Activated T-helper 2 cell treated with anti-CD3 and anti-CD28 coated beads, Interferon-gamma antibody, Interleukin-2, Interleukin-4, amounts not matched to agents 10 μg/mL and 5 μg/mL and 100 μg/mL, durations not matched to agents 14 hours and 24 hours and 36 hours (primary cell): ENCODE measurements at regions not wholly inside any gene's neighbourhood (a gene's known extent, or its start where the extent isn't known, plus 50 kb on each side); places are given as distances from the start of the nearest gene placed in this dataset.

ENCODE experiments used
- DNase-seq: peaks from one replicate; pipeline ENCODE4 v3.0.0; 2021; ENCODE audit warnings: low spot score
- H3K27ac Mint-ChIP-seq: one replicate; pipeline ENCODE4 v1.8.0; 2021; ENCODE audit warnings: mixed read lengths
- H3K27me3 Mint-ChIP-seq: one replicate; pipeline ENCODE4 v1.8.0; 2021; ENCODE audit warnings: low read depth, mixed read lengths
- H3K36me3 Mint-ChIP-seq: one replicate; pipeline ENCODE4 v1.8.0; 2021; ENCODE audit warnings: low read depth, mixed read lengths
- H3K4me1 Mint-ChIP-seq: one replicate; pipeline ENCODE4 v1.8.0; 2021; ENCODE audit warnings: low read depth, mixed read lengths
- H3K4me3 Mint-ChIP-seq: one replicate; pipeline ENCODE4 v1.8.0; 2021; ENCODE audit warnings: low read depth, mild to moderate bottlenecking, moderate library complexity, mixed read lengths
- H3K9me3 Mint-ChIP-seq: one replicate; pipeline ENCODE4 v1.8.0; 2021; ENCODE audit warnings: mixed read lengths
- intact Hi-C: fragments of 100-400 bp; cut with micrococcal nuclease; formaldehyde crosslinking; loops from one replicate; pipeline ENCODE4 v1.15.1; 2023

DNA sequence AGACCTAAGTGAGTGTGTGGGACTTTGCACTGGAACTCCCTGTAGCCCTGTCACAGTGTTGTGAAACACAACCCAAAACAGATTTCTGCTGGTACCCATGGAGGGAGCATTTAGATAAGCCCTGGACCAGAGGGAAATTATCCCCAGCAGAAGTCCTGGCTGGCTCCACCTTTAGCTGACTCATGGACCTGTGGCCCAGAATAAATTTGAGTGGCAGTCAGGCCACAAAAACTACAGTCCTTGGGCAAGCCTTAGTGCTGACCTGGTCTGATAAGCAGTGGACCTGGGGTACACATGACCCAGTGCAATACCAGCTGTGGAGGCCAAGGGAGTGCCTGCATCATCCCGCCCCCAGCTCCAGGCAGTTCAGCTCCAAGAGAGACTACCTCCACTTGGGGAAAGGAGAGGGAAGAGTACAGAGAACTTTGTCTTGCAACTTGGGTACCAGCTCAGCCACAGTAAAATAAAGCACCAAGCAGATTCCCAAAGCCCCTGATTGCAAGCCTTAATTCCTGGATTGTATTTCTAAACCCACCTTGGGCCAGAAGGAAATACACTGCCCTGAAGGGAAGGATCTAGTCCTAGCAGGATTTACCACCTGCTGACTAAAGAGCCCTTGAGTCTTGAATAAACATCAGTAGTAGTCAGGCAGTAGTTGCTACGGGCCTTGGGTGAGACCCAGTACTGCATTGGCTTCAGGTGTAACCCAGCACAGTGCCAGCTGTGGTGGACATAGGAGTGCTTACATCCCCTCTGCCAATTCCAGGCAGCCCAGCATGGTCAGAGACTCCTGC is 140.4 kb upstream of the COL21A1 start:
- DNase-seq: no peak
- no peak overlapping the region for H3K4me3 Mint-ChIP-seq
- no peak overlapping the region for H3K27ac Mint-ChIP-seq
- no peaks in the 10 kb centered on the region for H3K27me3 Mint-ChIP-seq
- intact Hi-C loops: no loop called here
- no peaks in the 10 kb centered on the region for H3K36me3 Mint-ChIP-seq
- H3K9me3 Mint-ChIP-seq: no peaks in the 10 kb centered on the region
- no peaks in the 10 kb centered on the region for H3K4me1 Mint-ChIP-seq

DNA sequence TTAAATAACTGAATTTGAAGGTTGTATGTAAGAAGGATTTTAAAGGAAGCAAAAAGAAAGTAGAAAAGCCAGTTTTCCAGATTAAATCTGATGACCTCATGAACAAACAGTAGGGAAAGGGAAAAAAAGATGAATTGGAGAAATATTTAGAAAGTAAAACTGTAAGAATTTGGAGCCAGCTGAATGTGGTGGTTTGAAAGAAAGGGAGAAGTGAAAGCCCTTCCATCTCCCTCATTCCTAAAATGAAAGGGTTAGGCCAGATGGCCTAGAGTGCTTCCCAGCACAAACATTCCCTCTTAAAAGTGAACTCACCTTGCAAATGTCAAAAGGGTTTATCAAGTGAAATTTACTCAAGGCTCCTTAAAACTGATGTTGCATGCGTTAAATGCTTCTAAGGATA is 139.3 kb upstream of the COL21A1 start:
- no peaks in the 10 kb centered on the region for H3K27me3 Mint-ChIP-seq
- no peaks in the 10 kb centered on the region for H3K36me3 Mint-ChIP-seq
- H3K9me3 Mint-ChIP-seq: no peaks in the 10 kb centered on the region
- intact Hi-C loops: no loop called here
- no peak for DNase-seq
- H3K27ac Mint-ChIP-seq: no peak overlapping the region
- no peaks in the 10 kb centered on the region for H3K4me1 Mint-ChIP-seq
- H3K4me3 Mint-ChIP-seq: no peak overlapping the region

DNA sequence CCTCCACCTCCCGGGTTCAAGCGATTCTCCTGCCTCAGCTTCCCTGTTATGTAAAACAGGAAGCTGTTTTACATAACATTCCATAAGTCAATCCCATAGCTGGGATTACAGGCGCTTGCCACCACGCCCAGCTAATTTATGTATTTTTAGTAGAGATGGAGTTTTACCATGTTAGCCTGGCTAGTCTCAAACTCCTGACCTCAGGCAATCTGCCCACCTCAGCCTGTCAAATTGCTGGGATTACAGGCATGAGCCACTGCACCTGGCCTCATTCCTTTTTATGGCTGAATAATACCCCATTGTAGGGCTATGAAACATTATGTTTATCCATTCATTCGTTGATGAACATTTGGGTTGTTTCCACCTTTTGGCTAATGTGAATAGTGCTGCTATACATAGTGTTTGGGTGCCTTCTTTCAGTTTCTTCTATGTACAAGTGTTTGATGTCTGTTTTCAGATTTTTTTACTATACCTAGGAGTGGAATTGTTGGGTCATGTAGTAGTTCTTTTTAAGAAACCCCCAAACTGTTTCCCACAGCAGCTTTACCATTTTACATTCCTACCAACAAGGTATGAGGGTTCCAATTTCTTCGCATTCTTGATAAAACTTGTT is 138.7 kb upstream of the COL21A1 start:
- Mint-ChIP-seq H3K9me3 (no peaks in the 10 kb centered on the region), H3K4me1 (no peaks in the 10 kb centered on the region), H3K27ac (no peak overlapping the region), H3K4me3 (no peak overlapping the region), H3K36me3 (no peaks in the 10 kb centered on the region), H3K27me3 (no peaks in the 10 kb centered on the region)
- intact Hi-C loops: no loop called here
- no peak for DNase-seq

DNA sequence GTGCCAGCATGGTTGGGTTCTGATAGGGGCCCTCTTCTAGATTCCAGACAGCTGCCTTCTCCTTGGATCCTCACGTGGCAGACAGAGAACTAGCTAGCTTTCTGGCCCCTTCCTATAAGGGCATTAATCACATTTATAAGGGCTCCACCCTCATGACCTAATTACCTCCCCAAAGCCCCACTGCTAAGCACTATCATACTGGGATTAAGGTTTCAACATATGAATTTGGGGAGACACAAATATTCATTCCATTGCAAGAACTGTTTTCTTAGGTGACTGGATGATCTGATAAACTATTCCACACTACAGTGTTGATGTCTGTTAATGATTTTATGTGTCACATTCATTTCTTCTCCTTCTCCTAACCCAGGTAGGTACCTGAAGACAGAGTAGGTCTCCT is 135.8 kb upstream of the COL21A1 start:
- intact Hi-C loops: no loop called here
- H3K4me3 Mint-ChIP-seq: no peak overlapping the region
- no peaks in the 10 kb centered on the region for H3K4me1 Mint-ChIP-seq
- no peaks in the 10 kb centered on the region for H3K27me3 Mint-ChIP-seq
- no peak for DNase-seq
- no peaks in the 10 kb centered on the region for H3K36me3 Mint-ChIP-seq
- H3K9me3 Mint-ChIP-seq: no peaks in the 10 kb centered on the region
- no peak overlapping the region for H3K27ac Mint-ChIP-seq

DNA sequence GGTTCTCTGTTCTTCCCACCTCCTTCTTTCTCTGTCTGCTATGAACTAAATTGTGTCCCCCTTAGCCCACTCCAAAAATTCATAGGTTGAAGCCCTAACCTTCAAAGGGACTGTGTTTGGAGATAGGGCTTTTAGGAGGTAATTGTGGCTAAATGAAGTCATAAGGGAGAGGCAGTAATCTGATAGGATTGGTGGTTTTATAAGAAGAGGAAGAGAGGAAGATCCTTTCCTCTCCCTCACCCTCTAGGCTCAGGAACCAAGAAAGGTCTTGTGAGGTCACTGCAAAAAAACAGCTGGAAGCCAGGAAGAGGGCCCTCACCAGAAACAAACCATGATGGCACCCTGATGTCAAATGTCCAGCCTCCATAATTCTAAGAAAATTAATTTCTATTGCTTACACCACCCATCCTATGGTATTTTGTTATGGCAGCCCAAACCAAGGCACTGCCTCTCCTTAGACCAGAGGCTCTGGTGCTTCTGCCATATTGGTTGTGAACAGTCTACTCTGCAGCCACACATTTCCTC is 135.1 kb upstream of the COL21A1 start:
- intact Hi-C loops: no loop called here
- Mint-ChIP-seq H3K4me3 (no peak overlapping the region), H3K4me1 (no peaks in the 10 kb centered on the region), H3K36me3 (no peaks in the 10 kb centered on the region), H3K27ac (no peak overlapping the region), H3K9me3 (no peaks in the 10 kb centered on the region), H3K27me3 (no peaks in the 10 kb centered on the region)
- no peak for DNase-seq

DNA sequence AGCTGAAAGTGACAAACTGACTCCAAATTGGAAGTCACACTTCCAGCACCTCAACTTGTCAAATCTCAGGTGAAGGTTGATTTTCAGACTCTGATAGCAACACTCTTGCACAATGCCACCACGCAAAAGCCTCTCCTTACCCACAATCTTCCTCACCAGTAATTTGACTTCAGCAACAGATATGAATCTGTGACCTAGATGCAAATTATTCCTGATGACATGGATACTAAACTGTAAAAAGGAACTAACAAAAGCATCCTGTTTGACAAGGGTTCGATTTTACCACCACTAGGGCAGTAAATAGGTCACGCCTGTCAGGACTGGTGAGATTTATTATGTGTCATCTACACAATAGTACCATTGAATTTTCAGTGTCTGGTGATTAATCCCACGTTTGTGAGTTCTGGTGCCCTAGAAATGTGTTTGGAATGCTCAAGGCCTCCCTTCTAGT is 134.4 kb upstream of the COL21A1 start:
- Mint-ChIP-seq H3K9me3 (no peaks in the 10 kb centered on the region), H3K27me3 (no peaks in the 10 kb centered on the region), H3K4me3 (no peak overlapping the region), H3K27ac (no peak overlapping the region), H3K4me1 (no peaks in the 10 kb centered on the region), H3K36me3 (no peaks in the 10 kb centered on the region)
- intact Hi-C loops: no loop called here
- DNase-seq: no peak

DNA sequence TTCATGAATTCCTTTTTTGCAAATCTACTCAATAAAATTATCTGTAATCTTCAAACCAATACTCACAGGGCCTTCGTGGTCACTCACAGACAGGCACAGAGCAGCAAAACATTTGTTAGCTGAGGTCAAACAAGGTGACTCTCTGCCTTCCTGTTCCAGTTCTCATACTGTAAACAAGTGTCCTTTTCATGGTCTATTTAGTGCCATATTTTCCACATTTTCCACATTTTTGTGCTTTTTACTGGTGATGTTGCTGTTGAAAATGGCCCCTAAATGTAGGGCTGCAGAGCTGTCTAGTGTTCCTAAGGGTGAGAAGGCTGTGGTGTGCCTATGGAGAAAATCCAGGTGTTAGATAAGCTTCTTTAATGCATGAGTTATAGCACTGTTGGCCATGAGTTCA is 133.1 kb upstream of the COL21A1 start:
- Mint-ChIP-seq H3K27ac (no peak overlapping the region), H3K9me3 (no peaks in the 10 kb centered on the region), H3K36me3 (no peaks in the 10 kb centered on the region), H3K4me3 (no peak overlapping the region), H3K4me1 (no peaks in the 10 kb centered on the region), H3K27me3 (no peaks in the 10 kb centered on the region)
- intact Hi-C loops: no loop called here
- no peak for DNase-seq

DNA sequence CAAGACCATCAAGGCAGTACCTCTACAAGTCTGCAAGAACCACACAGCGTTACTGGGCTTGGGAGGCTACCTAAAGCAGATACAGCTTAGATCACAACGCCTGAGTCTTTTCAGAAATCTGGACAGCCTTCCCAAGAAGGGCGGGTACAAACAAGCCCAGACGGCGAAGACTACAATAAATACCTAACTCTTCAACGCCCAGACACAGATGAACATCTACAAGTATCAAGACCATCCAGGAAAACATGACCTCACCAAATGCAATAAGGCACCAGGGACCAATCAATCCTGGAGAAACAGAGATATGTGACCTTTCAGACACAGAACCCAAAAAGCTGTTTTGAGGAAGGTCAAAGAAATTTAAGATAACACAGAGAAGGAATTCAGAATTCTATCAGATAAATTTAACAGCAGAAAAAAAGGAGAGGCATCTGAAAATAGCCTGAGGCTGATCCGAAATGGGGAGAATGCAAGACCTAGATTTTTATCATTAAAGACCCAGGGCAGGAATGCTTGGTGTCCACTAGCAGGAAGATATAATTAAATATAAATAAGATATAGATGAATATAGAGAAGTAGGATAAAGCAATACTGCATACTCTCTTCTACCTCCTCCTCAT is 131.7 kb upstream of the COL21A1 start:
- Mint-ChIP-seq H3K4me1 (no peaks in the 10 kb centered on the region), H3K27me3 (no peaks in the 10 kb centered on the region), H3K36me3 (no peaks in the 10 kb centered on the region), H3K4me3 (no peak overlapping the region), H3K9me3 (no peaks in the 10 kb centered on the region), H3K27ac (no peak overlapping the region)
- DNase-seq: no peak
- intact Hi-C loops: no loop called here

DNA sequence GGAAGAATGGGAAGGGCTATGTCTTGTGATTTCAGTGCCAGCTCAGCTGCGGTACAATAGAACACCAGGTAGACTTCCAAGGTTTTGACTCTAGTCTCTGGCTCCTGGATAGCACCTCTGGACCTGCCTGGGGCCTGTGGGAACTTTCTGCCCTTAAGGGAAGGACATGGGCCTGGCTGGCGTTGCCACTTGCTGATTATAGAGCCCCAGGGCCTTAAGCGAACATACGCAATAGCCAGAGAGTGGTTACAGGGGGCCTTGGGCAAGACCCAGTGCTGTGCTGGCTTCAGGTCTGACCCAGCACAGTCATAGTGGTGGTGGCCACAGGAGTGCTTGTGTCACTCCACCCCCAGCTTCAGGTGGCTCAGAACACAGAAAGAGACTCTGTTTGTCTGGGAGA is 131.1 kb upstream of the COL21A1 start:
- intact Hi-C loops: no loop called here
- H3K4me3 Mint-ChIP-seq: no peak overlapping the region
- no peaks in the 10 kb centered on the region for H3K9me3 Mint-ChIP-seq
- H3K27me3 Mint-ChIP-seq: no peaks in the 10 kb centered on the region
- H3K27ac Mint-ChIP-seq: no peak overlapping the region
- DNase-seq: no peak
- H3K4me1 Mint-ChIP-seq: no peaks in the 10 kb centered on the region
- H3K36me3 Mint-ChIP-seq: no peaks in the 10 kb centered on the region

DNA sequence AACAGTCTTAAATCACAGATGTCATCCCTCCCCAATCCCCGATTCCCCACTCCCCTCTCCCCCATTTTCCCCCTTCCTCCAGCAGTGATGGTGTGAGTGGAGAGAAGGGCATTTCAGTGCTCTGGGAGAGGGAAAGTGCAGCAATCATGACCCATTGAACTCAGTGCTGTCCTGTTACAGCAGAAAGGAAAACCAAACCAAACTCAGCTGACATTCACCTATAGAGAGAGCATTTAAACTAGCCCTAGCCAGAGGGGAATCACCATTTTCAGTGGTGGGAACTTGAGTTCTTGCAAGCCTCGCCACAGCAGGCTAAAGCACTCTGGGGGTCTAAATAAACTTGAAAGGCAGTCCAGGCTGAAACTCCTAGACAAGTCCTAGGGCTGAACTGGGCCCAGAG is 129.9 kb upstream of the COL21A1 start:
- Mint-ChIP-seq H3K36me3 (no peaks in the 10 kb centered on the region), H3K27ac (no peak overlapping the region), H3K4me3 (no peak overlapping the region), H3K27me3 (no peaks in the 10 kb centered on the region), H3K4me1 (no peaks in the 10 kb centered on the region), H3K9me3 (no peaks in the 10 kb centered on the region)
- intact Hi-C loops: no loop called here
- no peak for DNase-seq

DNA sequence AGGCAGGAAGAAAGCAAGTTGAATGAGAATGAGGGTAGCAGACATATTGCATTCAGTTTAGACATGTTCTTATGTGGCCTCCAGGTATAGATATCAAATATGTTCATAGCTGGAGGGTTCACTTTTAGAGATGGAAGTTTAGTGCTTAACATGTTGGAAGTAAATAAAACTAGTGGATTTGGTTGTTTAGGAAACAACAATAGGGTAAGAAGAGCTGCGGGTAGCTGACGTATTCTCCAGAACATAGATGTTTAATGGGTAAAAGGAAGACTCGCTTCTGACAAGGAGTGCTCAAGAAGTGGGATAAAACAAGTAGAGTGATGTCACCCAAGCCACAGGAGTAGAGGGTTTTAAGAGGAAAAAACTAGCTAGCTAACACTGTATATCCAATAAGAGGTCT is 128.4 kb upstream of the COL21A1 start:
- H3K4me3 Mint-ChIP-seq: no peak overlapping the region
- no peak overlapping the region for H3K27ac Mint-ChIP-seq
- peaks cover 3% of the 10 kb centered on the region for H3K4me1 Mint-ChIP-seq
- H3K27me3 Mint-ChIP-seq: no peaks in the 10 kb centered on the region
- no peaks in the 10 kb centered on the region for H3K9me3 Mint-ChIP-seq
- DNase-seq: no peak
- no peaks in the 10 kb centered on the region for H3K36me3 Mint-ChIP-seq
- intact Hi-C loops: no loop called here

DNA sequence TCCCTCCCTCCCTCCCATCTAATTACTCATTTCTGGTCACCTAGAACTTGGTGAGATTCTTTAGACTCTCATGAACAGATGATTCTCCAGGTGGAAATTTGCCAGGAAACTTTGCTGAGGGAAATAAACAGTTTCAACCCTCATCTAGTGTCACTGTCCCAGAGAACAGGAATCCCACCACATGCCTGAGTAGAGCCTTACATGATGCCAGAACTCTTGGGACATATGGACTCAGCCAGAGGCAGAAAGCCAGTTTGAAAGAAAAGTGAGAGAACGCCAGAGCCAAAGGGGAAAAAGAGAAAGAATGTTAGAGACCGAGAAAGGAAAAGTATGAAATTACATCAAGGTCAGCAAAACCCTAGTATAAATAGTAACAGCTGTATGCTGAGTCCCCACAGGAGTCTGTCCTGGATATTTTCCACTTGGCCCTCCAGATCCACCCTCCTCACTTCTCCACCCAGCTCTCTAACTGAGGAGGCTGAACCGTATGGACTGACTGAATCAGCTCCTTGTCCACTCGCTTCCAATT is 127.5 kb upstream of the COL21A1 start:
- no peak for DNase-seq
- intact Hi-C loops: no loop called here
- no peaks in the 10 kb centered on the region for H3K9me3 Mint-ChIP-seq

DNA sequence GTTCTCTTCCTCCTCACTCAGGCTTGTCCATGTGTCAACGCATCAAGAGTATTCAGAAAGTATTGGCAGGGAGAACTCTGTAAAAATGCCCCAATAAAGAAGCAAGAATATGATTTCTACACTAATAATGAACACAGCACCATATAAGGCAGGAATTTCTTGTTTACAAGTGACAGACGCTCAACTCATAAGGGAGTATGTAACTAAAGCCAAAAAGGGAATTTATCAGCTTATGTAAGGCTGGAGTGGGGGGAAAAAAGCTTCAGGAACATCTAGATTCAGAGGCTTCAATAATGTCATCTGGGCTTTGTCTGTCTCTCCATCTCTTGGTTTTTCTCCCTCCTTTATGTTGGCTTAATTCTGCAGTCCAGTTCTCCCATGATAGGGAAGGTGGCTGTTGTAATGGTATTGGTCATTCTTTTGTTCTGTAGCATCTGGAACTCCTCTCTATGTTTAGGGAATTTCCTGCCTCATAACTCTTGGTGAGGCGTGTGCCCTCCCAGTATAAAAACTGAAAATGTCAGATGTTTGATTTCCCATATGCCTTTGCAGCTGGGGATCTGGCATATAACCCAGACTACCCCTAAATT is 125.1 kb upstream of the COL21A1 start:
- no peaks in the 10 kb centered on the region for H3K9me3 Mint-ChIP-seq
- intact Hi-C loops: no loop called here
- DNase-seq: no peak
- H3K36me3 Mint-ChIP-seq: no peaks in the 10 kb centered on the region
- H3K27ac Mint-ChIP-seq: no peak overlapping the region
- peaks cover 6% of the 10 kb centered on the region for H3K4me1 Mint-ChIP-seq
- H3K27me3 Mint-ChIP-seq: no peaks in the 10 kb centered on the region
- H3K4me3 Mint-ChIP-seq: no peak overlapping the region

More for the DNA sequence above, 127.5 kb upstream of the COL21A1 start:
- no peak overlapping the region for H3K4me3 Mint-ChIP-seq
- H3K27me3 Mint-ChIP-seq: no peaks in the 10 kb centered on the region
- H3K4me1 Mint-ChIP-seq: peaks cover 6% of the 10 kb centered on the region
- H3K36me3 Mint-ChIP-seq: no peaks in the 10 kb centered on the region
- H3K27ac Mint-ChIP-seq: no peak overlapping the region
